Smooth muscle cell (in vitro differentiated cells): ENCODE measurements at regions not wholly inside any gene's neighbourhood (a gene's known extent, or its start where the extent isn't known, plus 50 kb on each side); places are given as distances from the start of the nearest gene placed in this dataset.

Experiments
- DNase-seq: peaks from one replicate; lab custom pipeline; 2025; ENCODE audit not compliant: unreplicated experiment; lab: John Stamatoyannopoulos, UW
- H2AFZ ChIP-seq: fragments of 200-600 bp; sonication (generic); 2 replicates; pipeline ENCODE4 v1.6.0; 2016; ENCODE audit warnings: antibody characterized with exemption, low read depth, mild to moderate bottlenecking
- H3F3A ChIP-seq: fragments of 200-600 bp; sonication (generic); 2 replicates; pipeline ENCODE4 v1.6.0; 2017; ENCODE audit warnings: antibody characterized with exemption, low read depth
- H3K27ac ChIP-seq: fragments of 200-600 bp; sonication (generic); 2 replicates; pipeline ENCODE4 v1.5.1; 2016; ENCODE audit warnings: low read depth, mild to moderate bottlenecking
- H3K27me3 ChIP-seq: fragments of 200-600 bp; sonication (generic); 2 replicates; pipeline ENCODE4 v1.6.1; 2016; ENCODE audit warnings: low read depth, mild to moderate bottlenecking
- H3K36me3 ChIP-seq: fragments of 200-600 bp; sonication (generic); 2 replicates; pipeline ENCODE4 v1.5.1; 2016; ENCODE audit warnings: low read depth
- H3K4me1 ChIP-seq: fragments of 200-600 bp; sonication (generic); 2 replicates; pipeline ENCODE4 v1.5.1; 2016; ENCODE audit warnings: low read depth
- H3K4me2 ChIP-seq: fragments of 200-600 bp; sonication (generic); 2 replicates; pipeline ENCODE4 v1.6.0; 2016; ENCODE audit warnings: mild to moderate bottlenecking
- H3K4me3 ChIP-seq: fragments of 200-600 bp; sonication (generic); 2 replicates; pipeline ENCODE4 v1.5.1; 2016; ENCODE audit warnings: mild to moderate bottlenecking
- H3K79me2 ChIP-seq: fragments of 200-600 bp; sonication (generic); 2 replicates; pipeline ENCODE4 v1.6.0; 2016; ENCODE audit warnings: low read depth, mild to moderate bottlenecking
- H3K9ac ChIP-seq: fragments of 200-600 bp; sonication (generic); 2 replicates; pipeline ENCODE4 v1.6.0; 2016; ENCODE audit warnings: low read depth
- H3K9me3 ChIP-seq: fragments of 200-600 bp; sonication (generic); replicated peaks from 2 replicates; pipeline ENCODE4 v1.5.1; 2016; ENCODE audit warnings: low read depth
- H4K20me1 ChIP-seq: fragments of 200-600 bp; sonication (generic); 2 replicates; pipeline ENCODE4 v1.6.0; 2016; ENCODE audit warnings: low read depth
- CTCF ChIP-seq: fragments of 200-600 bp; sonication (generic); IDR thresholded peaks from 2 replicates; pipeline ENCODE4 v1.5.1; 2017; ENCODE audit warnings: borderline replicate concordance, mild to moderate bottlenecking, antibody characterized with exemption; ENCODE audit not compliant: insufficient read depth, poor library complexity, severe bottlenecking
- WGBS: methylation state at CpG from one replicate; pipeline ENCODE4 v1.1.7; 2016; ENCODE audit warnings: low lambda C conversion rate; 5-methylcytosine and 5-hydroxymethylcytosine counted together

GRCh38 chr15:88707771-88708654 lies 69.2 kb downstream of the ISG20 start:
- Histone ChIP-seq H2AFZ (no peak overlapping the region), H4K20me1 (no peaks in the 10 kb centered on the region), H3K9me3 (no peaks in the 10 kb centered on the region), H3K79me2 (no peaks in the 10 kb centered on the region), H3K27me3 (peaks cover 65% of the 10 kb centered on the region), H3K4me2 (no peak overlapping the region), H3K36me3 (no peaks in the 10 kb centered on the region), H3K4me3 (no peak overlapping the region), H3K27ac (no peak overlapping the region), H3K9ac (no peak overlapping the region), H3F3A (no peaks in the 10 kb centered on the region), H3K4me1 (no peaks in the 10 kb centered on the region)
- no peak for DNase-seq
- 73% methylated on average over 8 of the region's 8 CpGs for WGBS
- no peak for TF ChIP-seq CTCF

GRCh38 chr15:88708655-88709054 lies 69.8 kb downstream of the ISG20 start:
- Histone ChIP-seq H3K4me3 (no peak overlapping the region), H3K9ac (no peak overlapping the region), H3K27ac (no peak overlapping the region), H3K79me2 (no peaks in the 10 kb centered on the region), H2AFZ (no peak overlapping the region), H4K20me1 (no peaks in the 10 kb centered on the region), H3K9me3 (no peaks in the 10 kb centered on the region), H3K4me2 (no peak overlapping the region), H3F3A (no peaks in the 10 kb centered on the region), H3K27me3 (peaks cover 65% of the 10 kb centered on the region), H3K4me1 (no peaks in the 10 kb centered on the region), H3K36me3 (no peaks in the 10 kb centered on the region)
- no peak for DNase-seq
- 80% methylated on average over 8 of the region's 8 CpGs for WGBS
- no peak for TF ChIP-seq CTCF

- H3K4me1 ChIP-seq = no peaks in the 10 kb centered on the region
- no peak overlapping the region for H3K4me3 ChIP-seq
- H2AFZ ChIP-seq = no peak overlapping the region
- no peak overlapping the region for H3K27ac ChIP-seq
- no peaks in the 10 kb centered on the region for H3K79me2 ChIP-seq
- no peak for TF ChIP-seq CTCF
- WGBS = 87% methylated on average over 10 of the region's 10 CpGs
- H3K27me3 ChIP-seq = peaks cover 57% of the 10 kb centered on the region
- H3K36me3 ChIP-seq = no peaks in the 10 kb centered on the region
- no peaks in the 10 kb centered on the region for H3F3A ChIP-seq
- H3K9ac ChIP-seq = no peak overlapping the region
- no peaks in the 10 kb centered on the region for H4K20me1 ChIP-seq
- no peak overlapping the region for H3K4me2 ChIP-seq
- no peak for DNase-seq
- H3K9me3 ChIP-seq = no peaks in the 10 kb centered on the region
Observed at GRCh38 chr15:88710027-88710715, 71.4 kb downstream of the ISG20 start.
